ENCODE measurements at regions not wholly inside any gene's neighbourhood (a gene's known extent, or its start where the extent isn't known, plus 50 kb on each side); places are given as distances from the start of the nearest gene placed in this dataset.

- H3K27me3 Mint-ChIP-seq (ENCODE audit: low read depth in 2 of 2): no peaks in the 10 kb centered on the region
- ATAC-seq (peak in 1 of 3 donors; percentile 74), DNase-seq (no peak)
- TF ChIP-seq CTCF (IDR thresholded peaks at IDR 0.05): no peak
- intact Hi-C loops (cut with micrococcal nuclease): no loop called here
- Histone ChIP-seq H3K27me3 (ENCODE audit: control insufficient read depth, insufficient read depth, low read length) (no peaks in the 10 kb centered on the region), H3K9me3 (ENCODE audit: control insufficient read depth, insufficient read depth, low read length) (no peaks in the 10 kb centered on the region), H3K27ac (ENCODE audit: low read length) (peak overlapping the region; percentile 82), H3K4me1 (ENCODE audit: control insufficient read depth, insufficient read depth, low read length) (peaks cover 5% of the 10 kb centered on the region), H3K4me3 (ENCODE audit: low read length) (no peak overlapping the region), H3K36me3 (ENCODE audit: control insufficient read depth, insufficient read depth, low read length) (no peaks in the 10 kb centered on the region)
- WGBS (ENCODE audit: insufficient coverage): 89% methylated on average over 1 of the region's 3 CpGs
- no peak overlapping the region for H3K4me3 Mint-ChIP-seq
- peak overlapping the region in 1 of 2 donors; percentile 49 for H3K27ac Mint-ChIP-seq
- H3K36me3 Mint-ChIP-seq: no peaks in the 10 kb centered on the region
- H3K9me3 Mint-ChIP-seq: peaks cover 2 to 3% of the 10 kb centered on the region in 2 donors
- H3K4me1 Mint-ChIP-seq: peaks cover 54 to 60% of the 10 kb centered on the region in 2 donors
Observed at GRCh38 chr14:71359823-71360222, 452.6 kb downstream of the PCNX1 start.

- peaks cover 2 to 3% of the 10 kb centered on the region in 2 donors for H3K9me3 Mint-ChIP-seq
- ATAC-seq (peak in 2 of 3 donors; percentile 49 to 61), DNase-seq (no peak)
- H3K36me3 Mint-ChIP-seq: no peaks in the 10 kb centered on the region
- H3K27ac ChIP-seq (ENCODE audit: low read length): peak overlapping the region; percentile 38
- H3K4me3 Mint-ChIP-seq: no peak overlapping the region
- H3K27me3 Mint-ChIP-seq (ENCODE audit: low read depth in 2 of 2): no peaks in the 10 kb centered on the region
- no peak for TF ChIP-seq CTCF (IDR thresholded peaks at IDR 0.05)
- H3K27me3 ChIP-seq (ENCODE audit: control insufficient read depth, insufficient read depth, low read length): no peaks in the 10 kb centered on the region
- 16% methylated on average over 3 of the region's 3 CpGs for WGBS (ENCODE audit: insufficient coverage)
- H3K4me1 ChIP-seq (ENCODE audit: control insufficient read depth, insufficient read depth, low read length): peaks cover 5% of the 10 kb centered on the region
- intact Hi-C loops (cut with micrococcal nuclease): no loop called here
- H3K36me3 ChIP-seq (ENCODE audit: control insufficient read depth, insufficient read depth, low read length): no peaks in the 10 kb centered on the region
- H3K4me1 Mint-ChIP-seq: peaks cover 42 to 48% of the 10 kb centered on the region in 2 donors
- H3K4me3 ChIP-seq (ENCODE audit: low read length): no peak overlapping the region
- no peak overlapping the region for H3K27ac Mint-ChIP-seq
- H3K9me3 ChIP-seq (ENCODE audit: control insufficient read depth, insufficient read depth, low read length): no peaks in the 10 kb centered on the region
Observed at GRCh38 chr14:71361336-71361735, 454.1 kb downstream of the PCNX1 start.

DNA sequence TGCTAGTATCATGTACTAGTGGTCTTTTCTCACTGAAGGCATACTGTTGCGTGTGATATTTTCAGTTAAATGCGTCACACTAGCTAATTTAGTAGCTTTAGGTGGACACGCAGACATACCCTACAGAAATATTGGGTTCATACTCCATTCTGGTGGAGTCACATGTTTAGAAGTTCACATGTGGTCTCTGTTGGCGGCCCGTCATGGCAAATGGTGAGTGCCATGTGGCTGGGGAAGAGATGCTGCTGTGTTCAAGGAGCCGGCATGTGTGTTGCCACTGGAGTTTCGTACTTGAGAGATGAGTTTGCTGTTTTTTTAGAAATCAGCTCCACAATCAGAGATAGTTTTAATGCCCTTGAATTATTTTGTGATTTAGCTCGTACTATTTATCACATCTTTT is 454.6 kb downstream of the PCNX1 start:
- intact Hi-C loops (cut with micrococcal nuclease): no loop called here
- ATAC-seq (no peak), DNase-seq (no peak)
- no peak for TF ChIP-seq CTCF (IDR thresholded peaks at IDR 0.05)
- Histone ChIP-seq H3K9me3 (ENCODE audit: control insufficient read depth, insufficient read depth, low read length) (no peaks in the 10 kb centered on the region), H3K27me3 (ENCODE audit: control insufficient read depth, insufficient read depth, low read length) (no peaks in the 10 kb centered on the region), H3K27ac (ENCODE audit: low read length) (peak overlapping the region; percentile 38), H3K4me3 (ENCODE audit: low read length) (no peak overlapping the region), H3K36me3 (ENCODE audit: control insufficient read depth, insufficient read depth, low read length) (no peaks in the 10 kb centered on the region), H3K4me1 (ENCODE audit: control insufficient read depth, insufficient read depth, low read length) (peaks cover 5% of the 10 kb centered on the region)
- H3K27me3 Mint-ChIP-seq (ENCODE audit: low read depth in 2 of 2): no peaks in the 10 kb centered on the region
- WGBS (ENCODE audit: insufficient coverage): over 99% methylated on average over 7 of the region's 8 CpGs
- H3K36me3 Mint-ChIP-seq: no peaks in the 10 kb centered on the region
- no peak overlapping the region for H3K4me3 Mint-ChIP-seq
- H3K9me3 Mint-ChIP-seq: peaks cover 2 to 3% of the 10 kb centered on the region in 2 donors
- H3K4me1 Mint-ChIP-seq: peaks cover 42 to 48% of the 10 kb centered on the region in 2 donors
- no peak overlapping the region for H3K27ac Mint-ChIP-seq

GRCh38 chr14:71362282-71362681 is 455.0 kb downstream of the PCNX1 start:
- Mint-ChIP-seq H3K27me3 (ENCODE audit: low read depth in 2 of 2) (no peaks in the 10 kb centered on the region), H3K9me3 (peaks cover 2 to 3% of the 10 kb centered on the region in 2 donors), H3K36me3 (no peaks in the 10 kb centered on the region), H3K27ac (no peak overlapping the region), H3K4me1 (peaks cover 42 to 48% of the 10 kb centered on the region in 2 donors), H3K4me3 (no peak overlapping the region)
- no peak for DNase-seq
- Histone ChIP-seq H3K27ac (ENCODE audit: low read length) (peak overlapping the region; percentile 38), H3K4me1 (ENCODE audit: control insufficient read depth, insufficient read depth, low read length) (peaks cover 5% of the 10 kb centered on the region), H3K27me3 (ENCODE audit: control insufficient read depth, insufficient read depth, low read length) (no peaks in the 10 kb centered on the region), H3K9me3 (ENCODE audit: control insufficient read depth, insufficient read depth, low read length) (no peaks in the 10 kb centered on the region), H3K36me3 (ENCODE audit: control insufficient read depth, insufficient read depth, low read length) (no peaks in the 10 kb centered on the region), H3K4me3 (ENCODE audit: low read length) (no peak overlapping the region)
- no peak for TF ChIP-seq CTCF (IDR thresholded peaks at IDR 0.05)
- 81% methylated on average over 2 of the region's 2 CpGs for WGBS (ENCODE audit: insufficient coverage)
- intact Hi-C loops (cut with micrococcal nuclease): no loop called here
- ATAC-seq: no peak
